ENCODE measurements at regions not wholly inside any gene's neighbourhood (a gene's known extent, or its start where the extent isn't known, plus 50 kb on each side); places are given as distances from the start of the nearest gene placed in this dataset.

DNA sequence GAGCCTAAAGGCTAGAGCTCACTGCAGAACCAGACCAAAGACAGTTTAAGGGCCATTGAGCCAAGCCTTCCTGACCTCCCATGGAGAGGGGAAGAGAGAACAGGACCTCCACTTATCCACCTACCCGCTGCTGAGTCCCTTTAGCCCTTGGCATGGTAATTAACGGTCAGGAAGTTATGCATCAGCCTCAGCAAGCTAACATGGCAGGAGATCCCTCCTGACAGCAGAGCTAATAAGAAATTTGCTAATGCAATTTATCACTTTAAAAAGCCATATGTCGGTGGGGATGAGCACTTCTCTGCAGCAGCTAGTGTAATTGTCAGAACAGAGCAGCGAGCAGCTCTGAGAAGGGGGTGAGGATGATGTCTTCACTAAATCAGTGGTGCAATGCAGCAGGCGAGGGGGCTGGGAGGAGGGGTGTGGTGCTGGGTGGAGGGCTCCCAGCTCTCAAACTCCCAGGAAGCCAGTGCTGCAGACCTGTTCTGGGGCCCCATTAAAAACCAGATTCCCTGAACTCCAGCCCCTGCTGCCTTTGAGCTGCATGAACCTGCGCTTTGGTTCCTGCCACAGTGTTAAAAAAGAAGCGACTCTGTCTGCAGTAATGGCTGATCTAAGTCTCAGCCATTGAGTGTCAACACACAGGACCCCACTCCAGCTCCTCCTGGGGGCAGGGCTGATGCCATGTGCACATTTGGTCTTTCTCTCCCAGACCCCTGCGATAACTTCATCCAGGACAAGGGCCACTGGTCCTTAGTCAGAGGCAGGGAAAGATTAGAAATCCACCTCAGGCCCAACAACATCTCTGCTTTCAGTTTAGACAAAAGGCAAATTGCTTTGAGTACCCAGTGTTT is 63.0 kb upstream of the CALM2 start:
- no peaks in the 10 kb centered on the region for H3K36me3 Mint-ChIP-seq (ENCODE audit: low read depth)
- H3K27ac Mint-ChIP-seq: no peak overlapping the region
- H3K27me3 Mint-ChIP-seq: peaks cover 2% of the 10 kb centered on the region
- no peaks in the 10 kb centered on the region for H3K9me3 Mint-ChIP-seq
- no peak overlapping the region for H3K4me3 Mint-ChIP-seq
- DNase-seq (no peak), ATAC-seq (no peak)
- H3K4me1 Mint-ChIP-seq: no peaks in the 10 kb centered on the region

DNA sequence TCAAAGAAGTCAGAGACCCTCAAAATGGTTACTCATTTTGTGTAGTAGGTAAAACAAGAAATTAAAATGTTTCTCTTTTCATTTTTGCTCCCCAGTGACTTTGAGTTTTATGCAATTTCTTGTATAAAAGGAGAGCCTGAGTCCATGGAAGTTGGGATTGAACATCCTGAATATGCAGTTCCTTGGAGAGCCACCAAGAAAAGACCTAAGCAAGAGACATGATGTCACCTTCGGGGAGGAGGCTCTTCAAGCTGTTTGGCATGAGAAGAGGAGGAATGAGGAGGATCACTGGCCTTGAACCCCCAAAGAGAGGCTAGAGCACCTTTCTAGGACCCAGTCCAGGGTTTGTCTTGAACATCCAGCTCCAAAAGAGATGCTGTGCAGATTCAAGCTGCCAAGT is 62.3 kb upstream of the CALM2 start:
- no peak for ATAC-seq
- Mint-ChIP-seq H3K4me1 (no peaks in the 10 kb centered on the region), H3K27ac (no peak overlapping the region), H3K27me3 (peaks cover 2% of the 10 kb centered on the region), H3K4me3 (no peak overlapping the region), H3K36me3 (ENCODE audit: low read depth) (no peaks in the 10 kb centered on the region), H3K9me3 (no peaks in the 10 kb centered on the region)
- DNase-seq: no peak

DNA sequence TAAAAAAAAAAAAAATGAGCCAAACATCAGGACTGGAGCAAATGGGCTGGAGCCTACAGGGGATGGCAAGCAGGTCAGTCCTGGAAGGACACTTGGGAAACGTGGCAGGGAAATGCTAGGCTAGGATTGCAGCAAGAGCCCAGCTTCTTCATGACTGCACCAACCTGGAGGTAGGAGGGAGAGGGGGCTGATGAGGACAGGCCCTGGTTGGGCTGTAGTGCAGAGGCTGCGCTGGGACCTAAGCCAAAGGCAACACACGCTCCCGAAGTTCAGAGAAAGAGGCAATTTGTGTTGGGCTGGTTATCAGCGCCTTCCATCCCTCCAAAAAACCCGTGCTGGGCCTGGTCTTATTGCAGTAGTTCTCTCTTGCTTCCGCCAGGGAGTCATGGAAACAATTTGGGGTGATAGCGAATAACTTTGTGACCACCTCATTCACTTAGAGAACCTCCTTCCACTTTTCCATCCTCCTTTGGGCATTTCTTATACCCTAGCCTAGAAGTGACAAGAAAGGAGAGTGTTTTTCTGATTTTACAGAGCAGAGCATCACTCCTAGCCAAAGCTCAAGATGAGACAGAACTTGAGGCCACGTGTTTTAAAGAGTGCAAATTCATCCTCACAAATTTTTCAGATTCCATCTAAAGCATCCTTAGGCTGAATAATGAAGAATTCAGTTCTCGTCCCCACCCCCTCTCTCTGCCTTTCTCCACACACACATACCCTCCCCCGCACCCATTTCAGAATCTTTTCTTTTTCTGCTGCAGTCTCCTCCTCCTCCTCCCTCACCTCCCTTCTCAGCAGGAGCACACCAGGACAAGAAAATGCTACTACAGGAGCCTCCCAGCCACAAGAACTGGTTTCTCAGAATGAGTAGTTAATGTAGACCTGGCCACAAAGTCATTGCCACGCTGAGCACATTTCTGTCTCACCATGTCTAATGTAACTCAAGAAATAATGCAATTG is 61.3 kb upstream of the CALM2 start:
- DNase-seq (no peak), ATAC-seq (no peak)
- H3K27me3 Mint-ChIP-seq: peaks cover 2% of the 10 kb centered on the region
- no peaks in the 10 kb centered on the region for H3K36me3 Mint-ChIP-seq (ENCODE audit: low read depth)
- no peak overlapping the region for H3K27ac Mint-ChIP-seq
- H3K9me3 Mint-ChIP-seq: no peaks in the 10 kb centered on the region
- no peaks in the 10 kb centered on the region for H3K4me1 Mint-ChIP-seq
- no peak overlapping the region for H3K4me3 Mint-ChIP-seq

DNA sequence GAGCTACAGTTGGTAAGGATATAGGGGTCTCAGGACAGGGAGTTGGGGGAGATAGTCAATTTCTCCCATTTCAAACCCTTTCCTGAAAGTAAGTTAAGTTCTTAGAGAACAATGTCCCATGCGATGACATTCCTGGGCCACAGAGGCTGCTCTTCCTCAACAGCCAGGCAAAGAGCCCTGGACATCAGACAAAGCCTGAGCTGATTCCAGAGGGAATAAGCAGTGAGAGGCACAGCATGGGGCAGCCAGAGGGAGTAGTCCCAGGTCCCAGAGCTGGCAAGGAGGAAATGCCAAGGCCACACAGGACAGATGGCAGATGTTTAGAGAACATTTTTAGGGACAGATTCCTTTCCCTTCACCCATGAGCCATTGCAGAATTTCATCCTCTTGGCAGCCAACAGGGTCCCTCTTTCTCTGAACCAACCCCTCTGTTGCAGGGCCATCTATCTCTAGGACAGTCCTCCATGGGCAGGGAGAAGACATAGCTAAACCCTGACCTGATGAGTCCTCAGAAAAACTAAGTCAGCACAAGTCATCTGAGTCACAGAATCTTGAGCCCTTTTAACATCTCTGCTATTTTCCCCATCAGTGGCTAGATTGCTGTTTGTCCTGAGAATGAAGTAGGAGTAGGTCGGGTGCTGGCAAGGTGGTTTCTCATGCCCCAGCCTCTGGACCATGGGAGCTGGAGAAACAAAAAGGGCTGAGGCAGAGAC is 60.3 kb upstream of the CALM2 start:
- Mint-ChIP-seq H3K9me3 (no peaks in the 10 kb centered on the region), H3K4me3 (no peak overlapping the region), H3K27ac (no peak overlapping the region), H3K27me3 (peaks cover 2% of the 10 kb centered on the region), H3K4me1 (no peaks in the 10 kb centered on the region), H3K36me3 (ENCODE audit: low read depth) (no peaks in the 10 kb centered on the region)
- DNase-seq (no peak), ATAC-seq (no peak)

DNA sequence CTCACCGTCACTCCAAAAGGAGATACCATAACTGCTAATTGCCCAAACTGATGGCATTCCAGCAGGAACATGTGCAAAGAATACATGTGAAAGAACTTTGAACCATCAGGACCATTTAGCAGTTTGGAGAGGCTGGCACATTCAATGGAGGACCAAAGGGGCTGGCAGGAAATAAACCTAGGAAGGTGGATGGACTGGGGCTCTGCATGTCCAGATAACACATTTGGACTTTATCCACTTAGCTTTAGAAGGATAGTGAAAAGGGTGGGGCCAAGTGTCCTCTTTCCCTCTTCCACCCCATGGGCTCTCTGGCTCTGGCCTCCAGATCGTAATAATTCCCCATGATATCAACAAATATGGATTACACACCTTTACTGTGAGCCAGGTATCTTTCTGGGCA is 58.8 kb upstream of the CALM2 start:
- Mint-ChIP-seq H3K27me3 (no peaks in the 10 kb centered on the region), H3K4me1 (no peaks in the 10 kb centered on the region), H3K4me3 (no peak overlapping the region), H3K27ac (no peak overlapping the region), H3K9me3 (no peaks in the 10 kb centered on the region), H3K36me3 (ENCODE audit: low read depth) (no peaks in the 10 kb centered on the region)
- DNase-seq (no peak), ATAC-seq (no peak)

DNA sequence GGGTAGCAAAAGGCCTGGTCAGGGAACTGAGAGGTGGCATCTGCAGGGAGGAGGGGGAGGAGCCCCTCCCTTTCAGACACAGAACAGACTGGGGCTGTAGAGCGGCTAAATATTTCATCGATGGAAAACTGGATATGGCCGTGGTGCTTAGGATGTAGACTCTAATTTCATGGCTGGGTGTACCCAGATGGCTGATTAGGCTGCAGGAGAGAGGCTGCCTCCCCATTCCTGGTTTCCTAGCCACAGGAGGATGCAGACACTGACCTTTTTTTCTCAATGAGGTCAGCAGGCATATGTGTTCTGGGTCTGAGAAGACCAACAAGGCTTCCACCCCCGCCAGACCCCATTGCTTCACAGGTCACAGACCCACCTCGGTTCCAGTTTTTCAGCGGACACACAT is 58.1 kb upstream of the CALM2 start:
- Mint-ChIP-seq H3K4me1 (no peaks in the 10 kb centered on the region), H3K4me3 (no peak overlapping the region), H3K27me3 (no peaks in the 10 kb centered on the region), H3K36me3 (ENCODE audit: low read depth) (no peaks in the 10 kb centered on the region), H3K9me3 (no peaks in the 10 kb centered on the region), H3K27ac (no peak overlapping the region)
- DNase-seq: no peak
- no peak for ATAC-seq

DNA sequence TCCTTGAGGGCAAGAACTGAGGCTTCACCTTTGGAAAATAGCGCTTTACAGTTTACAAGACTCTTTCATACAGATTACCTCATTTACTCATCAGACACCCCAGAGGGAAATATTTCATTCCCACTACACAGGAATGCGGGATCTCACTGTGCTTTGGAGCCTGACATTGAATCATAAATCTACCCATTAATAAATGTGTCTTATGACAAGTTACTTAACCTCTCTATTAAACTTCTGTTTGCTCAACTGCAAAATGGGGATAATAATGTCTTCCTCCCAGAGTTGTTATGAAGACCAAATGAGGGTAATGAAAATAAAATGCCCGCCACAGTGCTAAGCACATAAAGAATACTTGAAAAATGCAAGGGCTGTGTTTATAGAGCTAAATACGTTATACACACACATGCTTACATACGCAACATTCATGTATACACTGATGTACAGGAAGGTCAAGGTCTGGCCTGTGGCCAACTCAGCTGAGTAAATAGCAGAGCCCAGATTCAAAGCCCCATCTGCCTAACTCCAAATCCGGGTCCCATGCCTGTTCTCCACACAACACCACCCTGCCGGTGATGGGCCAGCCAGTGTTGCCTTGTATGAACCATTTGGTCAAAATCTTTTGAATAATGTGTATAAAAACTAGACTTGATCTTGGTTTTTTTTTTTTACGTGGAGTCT is 56.6 kb upstream of the CALM2 start:
- Mint-ChIP-seq H3K4me1 (no peaks in the 10 kb centered on the region), H3K27me3 (no peaks in the 10 kb centered on the region), H3K9me3 (no peaks in the 10 kb centered on the region), H3K27ac (no peak overlapping the region), H3K36me3 (ENCODE audit: low read depth) (no peaks in the 10 kb centered on the region), H3K4me3 (no peak overlapping the region)
- DNase-seq: no peak
- ATAC-seq: no peak

DNA sequence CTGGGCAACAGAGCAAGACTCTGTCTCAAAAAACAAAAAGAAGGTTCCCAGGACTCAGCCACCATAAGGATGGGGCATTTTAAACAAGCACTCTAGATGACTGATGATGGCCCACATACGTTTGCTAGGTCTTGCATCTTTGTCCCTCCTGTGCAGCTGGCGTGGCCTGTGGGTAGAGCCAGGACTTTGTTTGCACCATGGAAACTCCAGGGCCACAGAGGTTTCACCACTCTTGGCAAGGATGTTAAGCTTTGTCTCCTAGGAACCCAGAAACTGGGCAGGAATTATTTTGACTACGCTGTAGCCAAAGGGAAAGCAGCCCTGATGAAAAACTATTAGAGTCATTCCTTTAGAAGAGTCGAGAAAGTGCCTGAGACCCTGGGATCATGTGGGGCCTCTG is 54.1 kb upstream of the CALM2 start:
- no peaks in the 10 kb centered on the region for H3K36me3 Mint-ChIP-seq (ENCODE audit: low read depth)
- DNase-seq: no peak
- no peak for ATAC-seq

DNA sequence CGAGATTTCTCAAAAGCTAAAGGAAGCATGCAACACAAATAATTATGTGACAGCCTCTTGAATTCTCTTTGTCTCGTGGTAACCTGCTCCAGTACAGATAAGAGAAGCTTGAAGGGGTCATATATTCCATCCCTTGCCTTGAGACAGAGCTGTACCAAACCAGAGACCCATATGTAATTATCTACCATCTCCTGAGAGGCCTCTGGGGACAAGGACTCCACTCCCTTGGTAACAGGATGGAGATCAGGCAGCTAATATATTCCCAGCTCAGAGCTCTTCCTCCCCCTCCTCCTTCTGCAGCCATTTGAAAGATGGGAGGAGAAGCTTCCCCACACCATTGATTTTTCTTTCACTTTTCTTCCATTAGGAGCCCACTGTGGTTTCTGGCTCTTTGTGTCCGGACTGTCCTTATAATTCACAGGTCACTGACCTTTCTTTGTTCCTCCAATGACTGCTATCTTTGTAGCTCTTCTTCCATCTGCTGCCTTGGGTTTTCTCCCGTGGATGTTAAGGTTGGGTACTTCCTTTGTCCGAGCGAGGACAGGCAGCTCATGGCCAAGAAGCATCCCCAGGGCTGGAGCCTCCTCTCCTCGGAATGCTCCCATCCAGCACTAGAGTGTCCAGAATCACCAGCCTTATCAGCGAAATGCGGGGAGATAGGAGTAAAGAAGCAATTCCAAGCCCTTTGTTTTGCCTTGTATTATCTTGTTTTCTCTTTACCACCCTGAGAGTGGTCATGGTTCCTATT is 51.4 kb upstream of the CALM2 start:
- no peak overlapping the region for H3K4me3 Mint-ChIP-seq
- no peak overlapping the region for H3K27ac Mint-ChIP-seq
- H3K9me3 Mint-ChIP-seq: no peaks in the 10 kb centered on the region
- H3K27me3 Mint-ChIP-seq: no peaks in the 10 kb centered on the region
- ATAC-seq (no peak), DNase-seq (no peak)
- no peaks in the 10 kb centered on the region for H3K36me3 Mint-ChIP-seq (ENCODE audit: low read depth)
- no peaks in the 10 kb centered on the region for H3K4me1 Mint-ChIP-seq

More for the DNA sequence above, 54.1 kb upstream of the CALM2 start:
- Mint-ChIP-seq H3K9me3 (no peaks in the 10 kb centered on the region), H3K4me3 (no peak overlapping the region), H3K27ac (no peak overlapping the region), H3K27me3 (no peaks in the 10 kb centered on the region), H3K4me1 (no peaks in the 10 kb centered on the region)

DNA sequence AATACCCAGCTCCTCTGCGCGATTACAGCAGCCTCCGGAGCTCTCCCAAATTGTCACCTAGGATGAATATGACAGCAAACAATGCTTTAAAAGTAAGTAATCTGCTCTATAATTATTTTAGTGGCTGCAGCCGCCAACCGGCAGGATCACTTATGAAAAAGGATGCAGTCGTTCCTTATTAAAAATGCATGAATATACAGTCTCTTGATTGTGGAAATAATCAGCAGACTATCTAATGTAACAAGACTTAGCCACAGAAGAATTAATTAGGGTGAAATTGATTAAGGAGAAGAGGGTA is 50.6 kb upstream of the CALM2 start:
- Mint-ChIP-seq H3K27me3 (no peaks in the 10 kb centered on the region), H3K4me3 (no peak overlapping the region), H3K27ac (no peak overlapping the region), H3K4me1 (no peaks in the 10 kb centered on the region), H3K9me3 (no peaks in the 10 kb centered on the region), H3K36me3 (ENCODE audit: low read depth) (no peaks in the 10 kb centered on the region)
- no peak for ATAC-seq
- no peak for DNase-seq

DNA sequence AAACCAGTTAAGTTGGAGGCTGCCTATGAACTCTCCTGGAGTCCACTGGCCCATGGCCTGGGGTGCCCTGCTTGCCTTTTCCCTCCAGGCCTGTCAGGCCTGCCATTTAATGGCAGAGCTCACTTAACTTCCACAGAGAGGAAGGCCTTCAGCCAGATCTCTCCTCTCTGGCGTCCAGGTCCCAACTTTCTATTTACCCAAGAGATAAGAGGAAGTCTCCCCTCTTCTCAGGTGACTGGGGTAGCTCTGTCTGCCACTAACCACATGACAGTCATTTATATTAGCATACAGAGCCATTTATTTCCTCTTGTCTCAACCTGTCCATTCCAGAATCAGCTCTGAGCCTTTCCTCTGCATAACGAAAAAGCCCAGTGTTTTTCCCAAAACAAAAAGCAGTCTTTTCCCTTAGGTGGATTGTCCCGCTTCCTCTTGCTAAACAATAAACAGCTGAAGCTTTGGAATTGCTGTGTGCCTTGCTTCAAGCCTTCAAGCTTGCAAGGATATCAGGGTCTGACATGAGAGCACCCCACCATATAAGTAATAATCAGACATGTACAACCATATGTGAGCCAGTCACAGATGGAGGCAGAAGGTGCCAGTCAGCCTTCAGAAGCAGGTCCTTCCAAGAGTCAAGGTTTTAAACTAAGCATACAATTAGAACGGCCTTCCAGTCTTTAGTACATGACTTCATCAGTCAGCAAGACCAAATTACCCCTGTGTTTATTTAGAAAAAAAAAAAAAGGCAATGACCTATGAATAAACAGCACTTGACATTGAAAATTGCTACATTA is 50.0 kb upstream of the CALM2 start:
- DNase-seq: no peak
- Mint-ChIP-seq H3K27me3 (no peaks in the 10 kb centered on the region), H3K27ac (no peak overlapping the region), H3K36me3 (ENCODE audit: low read depth) (no peaks in the 10 kb centered on the region), H3K4me3 (no peak overlapping the region), H3K4me1 (no peaks in the 10 kb centered on the region), H3K9me3 (no peaks in the 10 kb centered on the region)
- ATAC-seq: no peak

All from activated naive CD8-positive, alpha-beta T cell treated with anti-CD3 and anti-CD28 coated beads, Interleukin-2, amount 50 U/mL, for 24 hours (primary cell).